Stimulated activated naive CD8-positive, alpha-beta T cell treated with anti-CD3 and anti-CD28 coated beads, Interleukin-15, Interleukin-2, amounts not matched to agents 100 ng/mL and 50 ng/mL, for 24 hours (primary cell): ENCODE measurements at regions not wholly inside any gene's neighbourhood (a gene's known extent, or its start where the extent isn't known, plus 50 kb on each side); places are given as distances from the start of the nearest gene placed in this dataset.

ENCODE experiments used
- H3K27ac Mint-ChIP-seq: one replicate; pipeline ENCODE4 v1.8.0; 2021; ENCODE audit warnings: mild to moderate bottlenecking, mixed read lengths
- H3K27me3 Mint-ChIP-seq: one replicate; pipeline ENCODE4 v1.8.0; 2021; ENCODE audit warnings: mixed read lengths
- H3K36me3 Mint-ChIP-seq: one replicate; pipeline ENCODE4 v1.8.0; 2021; ENCODE audit warnings: low read depth, mixed read lengths
- H3K4me1 Mint-ChIP-seq: one replicate; pipeline ENCODE4 v1.8.0; 2021; ENCODE audit warnings: low read depth, mixed read lengths
- H3K4me3 Mint-ChIP-seq: one replicate; pipeline ENCODE4 v1.8.0; 2021; ENCODE audit warnings: mild to moderate bottlenecking, mixed read lengths
- H3K9me3 Mint-ChIP-seq: one replicate; pipeline ENCODE4 v1.8.0; 2021; ENCODE audit warnings: mixed read lengths

GRCh38 chr5:67308988-67309688 lies 112.5 kb upstream of the CD180 start:
- no peaks in the 10 kb centered on the region for H3K36me3 Mint-ChIP-seq
- H3K4me1 Mint-ChIP-seq: peaks cover 19% of the 10 kb centered on the region
- no peak overlapping the region for H3K4me3 Mint-ChIP-seq
- H3K27me3 Mint-ChIP-seq: no peaks in the 10 kb centered on the region
- H3K9me3 Mint-ChIP-seq: no peaks in the 10 kb centered on the region
- no peak overlapping the region for H3K27ac Mint-ChIP-seq

- no peaks in the 10 kb centered on the region for H3K9me3 Mint-ChIP-seq
- H3K4me3 Mint-ChIP-seq: no peak overlapping the region
- peaks cover 19% of the 10 kb centered on the region for H3K4me1 Mint-ChIP-seq
- no peak overlapping the region for H3K27ac Mint-ChIP-seq
- H3K36me3 Mint-ChIP-seq: no peaks in the 10 kb centered on the region
- no peaks in the 10 kb centered on the region for H3K27me3 Mint-ChIP-seq
These were observed 110.5 kb upstream of the CD180 start for GRCh38 chr5:67306965-67307607.

GRCh38 chr5:67305913-67306710 lies 109.5 kb upstream of the CD180 start:
- no peaks in the 10 kb centered on the region for H3K9me3 Mint-ChIP-seq
- H3K27ac Mint-ChIP-seq: peak overlapping the region; percentile 51
- no peaks in the 10 kb centered on the region for H3K36me3 Mint-ChIP-seq
- H3K4me3 Mint-ChIP-seq: no peak overlapping the region
- no peaks in the 10 kb centered on the region for H3K27me3 Mint-ChIP-seq
- peaks cover 19% of the 10 kb centered on the region for H3K4me1 Mint-ChIP-seq

- H3K9me3 Mint-ChIP-seq: no peaks in the 10 kb centered on the region
- no peaks in the 10 kb centered on the region for H3K36me3 Mint-ChIP-seq
- H3K27me3 Mint-ChIP-seq: peaks cover 5% of the 10 kb centered on the region
- no peak overlapping the region for H3K27ac Mint-ChIP-seq
- no peak overlapping the region for H3K4me3 Mint-ChIP-seq
- H3K4me1 Mint-ChIP-seq: peaks cover 19% of the 10 kb centered on the region
These were observed 108.8 kb upstream of the CD180 start for GRCh38 chr5:67305401-67305800.

GRCh38 chr5:67303356-67303755 lies 106.8 kb upstream of the CD180 start:
- Mint-ChIP-seq H3K4me3 (no peak overlapping the region), H3K4me1 (peaks cover 19% of the 10 kb centered on the region), H3K9me3 (no peaks in the 10 kb centered on the region), H3K27me3 (peaks cover 6% of the 10 kb centered on the region), H3K36me3 (no peaks in the 10 kb centered on the region), H3K27ac (no peak overlapping the region)

GRCh38 chr5:67301285-67301903 lies 104.8 kb upstream of the CD180 start:
- Mint-ChIP-seq H3K27ac (no peak overlapping the region), H3K4me1 (peaks cover 5% of the 10 kb centered on the region), H3K4me3 (no peak overlapping the region)

GRCh38 chr5:67300326-67300725 lies 103.7 kb upstream of the CD180 start:
- Mint-ChIP-seq H3K36me3 (no peaks in the 10 kb centered on the region), H3K4me1 (no peaks in the 10 kb centered on the region), H3K27me3 (peaks cover 6% of the 10 kb centered on the region), H3K27ac (no peak overlapping the region), H3K9me3 (no peaks in the 10 kb centered on the region), H3K4me3 (no peak overlapping the region)

More at GRCh38 chr5:67301285-67301903, 104.8 kb upstream of the CD180 start:
- no peaks in the 10 kb centered on the region for H3K36me3 Mint-ChIP-seq
- no peaks in the 10 kb centered on the region for H3K9me3 Mint-ChIP-seq
- peaks cover 6% of the 10 kb centered on the region for H3K27me3 Mint-ChIP-seq

GRCh38 chr5:67299231-67299735 lies 102.7 kb upstream of the CD180 start:
- peaks cover 6% of the 10 kb centered on the region for H3K27me3 Mint-ChIP-seq
- H3K4me3 Mint-ChIP-seq: no peak overlapping the region
- H3K27ac Mint-ChIP-seq: no peak overlapping the region
- no peaks in the 10 kb centered on the region for H3K4me1 Mint-ChIP-seq
- no peaks in the 10 kb centered on the region for H3K36me3 Mint-ChIP-seq
- no peaks in the 10 kb centered on the region for H3K9me3 Mint-ChIP-seq

GRCh38 chr5:67297802-67298532 lies 101.4 kb upstream of the CD180 start:
- Mint-ChIP-seq H3K36me3 (no peaks in the 10 kb centered on the region), H3K9me3 (no peaks in the 10 kb centered on the region), H3K4me3 (no peak overlapping the region), H3K27me3 (peaks cover 6% of the 10 kb centered on the region), H3K27ac (no peak overlapping the region), H3K4me1 (no peaks in the 10 kb centered on the region)

- no peak overlapping the region for H3K4me3 Mint-ChIP-seq
These were observed 100.8 kb upstream of the CD180 start for GRCh38 chr5:67297376-67297775.

GRCh38 chr5:67294266-67294938 lies 97.8 kb upstream of the CD180 start:
- Mint-ChIP-seq H3K4me3 (no peak overlapping the region), H3K9me3 (no peaks in the 10 kb centered on the region), H3K36me3 (no peaks in the 10 kb centered on the region), H3K27me3 (no peaks in the 10 kb centered on the region), H3K4me1 (no peaks in the 10 kb centered on the region), H3K27ac (no peak overlapping the region)

More at GRCh38 chr5:67297376-67297775, 100.8 kb upstream of the CD180 start:
- H3K4me1 Mint-ChIP-seq: no peaks in the 10 kb centered on the region
- no peaks in the 10 kb centered on the region for H3K36me3 Mint-ChIP-seq
- no peak overlapping the region for H3K27ac Mint-ChIP-seq
- no peaks in the 10 kb centered on the region for H3K9me3 Mint-ChIP-seq
- peaks cover 6% of the 10 kb centered on the region for H3K27me3 Mint-ChIP-seq

- Mint-ChIP-seq H3K9me3 (no peaks in the 10 kb centered on the region), H3K4me1 (peaks cover 4% of the 10 kb centered on the region), H3K4me3 (no peak overlapping the region), H3K36me3 (no peaks in the 10 kb centered on the region), H3K27ac (no peak overlapping the region), H3K27me3 (no peaks in the 10 kb centered on the region)
These were observed 96.6 kb upstream of the CD180 start for GRCh38 chr5:67293226-67293625.

GRCh38 chr5:67292201-67292940 lies 95.8 kb upstream of the CD180 start:
- peaks cover 4% of the 10 kb centered on the region for H3K4me1 Mint-ChIP-seq
- no peaks in the 10 kb centered on the region for H3K27me3 Mint-ChIP-seq
- H3K27ac Mint-ChIP-seq: no peak overlapping the region
- no peak overlapping the region for H3K4me3 Mint-ChIP-seq
- no peaks in the 10 kb centered on the region for H3K36me3 Mint-ChIP-seq
- no peaks in the 10 kb centered on the region for H3K9me3 Mint-ChIP-seq
